Stomach (tissue), 4 donors: ENCODE measurements at regions not wholly inside any gene's neighbourhood (a gene's known extent, or its start where the extent isn't known, plus 50 kb on each side); places are given as distances from the start of the nearest gene placed in this dataset.

Source experiments
- POLR2AphosphoS5 ChIP-seq, 3 donors: sonication (generic); formaldehyde crosslinking; IDR thresholded peaks; one replicate each; pipeline ENCODE4 v1.6.1; 2016; ENCODE audit warnings: antibody characterized with exemption in 3 of 3
- TF ChIP-seq, protein P1 (sequence below), 7 experiments: fragments of 450-650 bp in 4 of 7; fragments of 200-600 bp in 3 of 7; sonication (generic) in 3 of 7; IDR thresholded peaks; one replicate each; pipeline ENCODE4 v1.5.1; 2016 to 2019; ENCODE audit warnings: antibody characterized with exemption in 7 of 7, control low read depth in 2 of 7, mild to moderate bottlenecking in 1 of 7

DNA sequence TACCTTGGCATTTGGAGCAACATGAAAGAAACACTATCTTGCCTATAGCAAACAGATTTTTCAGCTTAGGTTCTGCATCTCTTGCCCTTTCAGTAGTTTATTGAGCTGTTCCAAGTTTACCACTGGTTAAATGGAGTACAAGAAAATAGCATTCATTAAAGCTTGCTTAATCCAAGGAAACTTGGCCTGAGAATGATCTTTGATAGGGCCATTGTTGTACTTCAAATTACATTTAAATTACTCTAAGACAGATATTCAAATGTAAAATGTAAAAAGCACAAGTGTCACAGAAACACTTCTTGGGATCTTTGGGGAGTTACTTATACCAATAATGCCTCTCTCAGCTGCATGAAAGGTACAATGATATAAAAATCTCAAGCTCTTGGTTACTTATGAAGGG is 609.0 kb upstream of the HTR2C start:
- TF ChIP-seq, protein P1, sequence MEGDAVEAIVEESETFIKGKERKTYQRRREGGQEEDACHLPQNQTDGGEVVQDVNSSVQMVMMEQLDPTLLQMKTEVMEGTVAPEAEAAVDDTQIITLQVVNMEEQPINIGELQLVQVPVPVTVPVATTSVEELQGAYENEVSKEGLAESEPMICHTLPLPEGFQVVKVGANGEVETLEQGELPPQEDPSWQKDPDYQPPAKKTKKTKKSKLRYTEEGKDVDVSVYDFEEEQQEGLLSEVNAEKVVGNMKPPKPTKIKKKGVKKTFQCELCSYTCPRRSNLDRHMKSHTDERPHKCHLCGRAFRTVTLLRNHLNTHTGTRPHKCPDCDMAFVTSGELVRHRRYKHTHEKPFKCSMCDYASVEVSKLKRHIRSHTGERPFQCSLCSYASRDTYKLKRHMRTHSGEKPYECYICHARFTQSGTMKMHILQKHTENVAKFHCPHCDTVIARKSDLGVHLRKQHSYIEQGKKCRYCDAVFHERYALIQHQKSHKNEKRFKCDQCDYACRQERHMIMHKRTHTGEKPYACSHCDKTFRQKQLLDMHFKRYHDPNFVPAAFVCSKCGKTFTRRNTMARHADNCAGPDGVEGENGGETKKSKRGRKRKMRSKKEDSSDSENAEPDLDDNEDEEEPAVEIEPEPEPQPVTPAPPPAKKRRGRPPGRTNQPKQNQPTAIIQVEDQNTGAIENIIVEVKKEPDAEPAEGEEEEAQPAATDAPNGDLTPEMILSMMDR (IDR thresholded peaks at IDR 0.05) = no peak
- TF ChIP-seq POLR2AphosphoS5 (IDR thresholded peaks at IDR 0.05) = no peak
